Retinal pigment epithelial cell (primary cell): ENCODE measurements at regions not wholly inside any gene's neighbourhood (a gene's known extent, or its start where the extent isn't known, plus 50 kb on each side); places are given as distances from the start of the nearest gene placed in this dataset.
A peak's percentile ranks its signal among the peaks of the same experiment; 100 is the strongest.

Source experiments
- DNase-seq: peaks from one replicate; pipeline ENCODE4 v3.0.0-alpha.2; 2010; ENCODE audit warnings: low read depth
- H3K4me3 ChIP-seq: 2 replicates; pipeline ENCODE4 v1.5.1; 2011; ENCODE audit warnings: mild to moderate bottlenecking, low read length, control low read depth, moderate library complexity
- TF ChIP-seq, protein P1 (sequence below): conservative IDR thresholded peaks from 2 replicates; pipeline ENCODE4 v1.5.1; 2011; ENCODE audit warnings: low read depth, low read length, control low read depth, inconsistent platforms

DNA sequence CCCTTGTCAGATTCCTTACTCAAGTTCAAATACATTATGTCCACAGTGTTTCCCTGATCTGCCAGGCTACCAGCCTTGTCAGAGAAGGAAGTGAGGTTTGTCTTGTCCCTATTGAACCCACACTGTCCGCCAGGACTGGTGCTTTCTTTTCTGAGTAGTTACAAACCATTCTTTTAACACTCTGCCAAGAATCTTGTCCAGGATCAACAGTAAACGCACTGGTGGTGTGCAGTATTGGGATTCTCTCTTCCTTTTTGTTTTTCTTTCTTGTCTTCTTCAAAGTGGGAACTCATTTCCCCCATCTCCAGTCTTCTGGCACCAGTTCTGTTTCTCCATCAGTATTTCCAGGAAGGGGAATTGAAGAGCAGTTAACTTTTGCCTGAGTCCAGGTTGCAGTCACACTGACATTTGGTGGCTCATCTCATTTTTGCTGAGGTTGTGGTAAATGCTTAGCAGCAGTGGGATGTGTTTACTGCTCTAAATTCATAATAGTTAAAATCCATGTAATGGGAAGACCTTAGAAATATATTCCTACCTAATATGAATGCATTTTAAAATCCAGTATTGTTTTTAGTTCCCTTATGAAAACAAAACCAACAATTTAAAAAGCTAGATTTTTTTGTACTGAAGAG lies 295.3 kb downstream of the PRL start:
- no peak for DNase-seq
- TF ChIP-seq, protein P1, sequence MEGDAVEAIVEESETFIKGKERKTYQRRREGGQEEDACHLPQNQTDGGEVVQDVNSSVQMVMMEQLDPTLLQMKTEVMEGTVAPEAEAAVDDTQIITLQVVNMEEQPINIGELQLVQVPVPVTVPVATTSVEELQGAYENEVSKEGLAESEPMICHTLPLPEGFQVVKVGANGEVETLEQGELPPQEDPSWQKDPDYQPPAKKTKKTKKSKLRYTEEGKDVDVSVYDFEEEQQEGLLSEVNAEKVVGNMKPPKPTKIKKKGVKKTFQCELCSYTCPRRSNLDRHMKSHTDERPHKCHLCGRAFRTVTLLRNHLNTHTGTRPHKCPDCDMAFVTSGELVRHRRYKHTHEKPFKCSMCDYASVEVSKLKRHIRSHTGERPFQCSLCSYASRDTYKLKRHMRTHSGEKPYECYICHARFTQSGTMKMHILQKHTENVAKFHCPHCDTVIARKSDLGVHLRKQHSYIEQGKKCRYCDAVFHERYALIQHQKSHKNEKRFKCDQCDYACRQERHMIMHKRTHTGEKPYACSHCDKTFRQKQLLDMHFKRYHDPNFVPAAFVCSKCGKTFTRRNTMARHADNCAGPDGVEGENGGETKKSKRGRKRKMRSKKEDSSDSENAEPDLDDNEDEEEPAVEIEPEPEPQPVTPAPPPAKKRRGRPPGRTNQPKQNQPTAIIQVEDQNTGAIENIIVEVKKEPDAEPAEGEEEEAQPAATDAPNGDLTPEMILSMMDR, result no peak
- no peak overlapping the region for H3K4me3 ChIP-seq

DNA sequence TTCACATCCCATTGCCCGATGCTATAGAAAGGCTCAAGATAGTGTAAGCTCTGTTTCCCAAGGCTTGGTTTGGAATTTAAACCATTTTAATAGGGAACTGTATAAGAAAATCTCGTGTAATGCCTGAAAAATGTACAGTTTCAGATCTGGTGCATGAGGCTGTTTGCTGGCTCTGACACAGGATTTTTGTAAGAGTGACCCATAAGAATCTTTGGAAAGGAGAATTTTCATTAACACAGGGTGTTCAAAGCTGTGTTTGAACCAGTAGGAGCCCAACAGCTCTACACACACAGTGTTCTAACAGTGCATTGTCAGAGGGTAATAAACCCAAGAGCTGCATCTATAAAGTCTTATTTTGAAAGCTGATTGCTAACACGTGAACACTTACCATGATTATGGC lies 293.5 kb downstream of the PRL start:
- peak; percentile 74 for DNase-seq
- TF ChIP-seq, protein P1, result no peak
- H3K4me3 ChIP-seq, result no peak overlapping the region

DNA sequence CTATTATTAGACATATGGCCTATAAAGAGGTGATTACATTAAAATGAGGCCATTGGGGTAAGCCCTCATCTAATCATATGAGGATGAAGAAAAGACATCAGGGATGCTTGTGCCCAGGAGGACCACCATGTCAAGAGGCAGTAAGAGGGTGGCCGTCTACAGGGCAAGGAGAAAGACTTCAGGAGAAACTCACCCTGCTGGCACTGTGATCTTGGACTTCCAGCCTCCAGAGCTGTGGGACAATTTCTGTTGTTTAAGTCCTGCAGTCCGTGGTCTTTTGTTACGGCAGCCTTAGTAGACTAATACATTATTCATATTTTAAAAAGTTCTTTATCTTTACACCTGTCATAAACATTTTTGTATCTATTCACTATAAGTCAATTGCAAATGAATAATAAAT lies 290.0 kb downstream of the PRL start:
- TF ChIP-seq, protein P1, result no peak
- H3K4me3 ChIP-seq, result no peak overlapping the region
- no peak for DNase-seq

DNA sequence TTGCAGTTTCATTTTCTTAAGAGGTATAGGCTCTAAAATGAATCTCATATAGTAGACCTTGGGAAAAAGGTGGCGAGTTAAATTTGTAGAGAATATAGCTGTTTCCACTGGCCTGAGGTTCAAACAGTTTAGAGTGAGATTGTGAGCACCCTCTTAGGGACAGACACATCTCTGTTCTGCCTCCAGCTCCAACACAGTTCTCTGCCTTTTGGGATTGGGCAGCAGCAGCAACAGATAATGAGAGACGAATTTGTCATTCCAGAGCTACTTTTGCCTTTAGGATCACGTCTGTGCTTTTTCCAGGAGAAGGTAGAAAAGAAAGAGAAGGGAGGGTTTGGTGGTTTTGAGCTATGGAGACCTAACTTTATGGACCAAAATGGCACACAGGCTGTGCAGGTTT lies 289.4 kb downstream of the PRL start:
- no peak for DNase-seq

DNA sequence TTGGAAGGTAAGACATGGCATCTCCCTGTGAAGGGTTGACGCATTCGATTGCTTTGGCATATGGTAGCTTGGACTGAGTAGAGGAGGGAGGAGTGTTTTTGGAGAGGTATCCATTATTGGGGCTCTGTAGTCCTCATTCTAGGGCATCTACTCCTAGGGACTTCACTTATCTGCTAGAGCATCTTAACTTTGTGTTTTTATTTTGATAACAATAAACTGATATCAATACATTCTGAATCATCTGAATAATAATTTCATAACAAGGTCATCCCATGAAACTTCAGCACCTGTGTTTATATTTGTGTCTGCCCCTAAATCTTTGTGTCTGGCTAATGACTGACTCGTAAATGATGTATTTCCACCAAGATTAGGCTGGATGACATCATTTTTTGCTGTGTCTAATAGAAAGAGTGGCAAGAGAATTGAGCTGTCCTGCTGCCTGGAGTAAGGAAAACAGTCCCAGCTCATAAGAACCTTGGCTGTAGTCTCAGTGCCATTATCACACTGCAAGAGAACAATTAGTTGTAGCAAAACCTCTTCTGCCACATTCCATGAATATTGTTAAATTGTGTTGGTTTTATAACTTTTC lies 288.5 kb downstream of the PRL start:
- DNase-seq, result no peak
- H3K4me3 ChIP-seq, result no peak overlapping the region
- TF ChIP-seq, protein P1, result no peak

More for the DNA sequence above, 289.4 kb downstream of the PRL start:
- TF ChIP-seq, protein P1, result no peak
- no peak overlapping the region for H3K4me3 ChIP-seq

DNA sequence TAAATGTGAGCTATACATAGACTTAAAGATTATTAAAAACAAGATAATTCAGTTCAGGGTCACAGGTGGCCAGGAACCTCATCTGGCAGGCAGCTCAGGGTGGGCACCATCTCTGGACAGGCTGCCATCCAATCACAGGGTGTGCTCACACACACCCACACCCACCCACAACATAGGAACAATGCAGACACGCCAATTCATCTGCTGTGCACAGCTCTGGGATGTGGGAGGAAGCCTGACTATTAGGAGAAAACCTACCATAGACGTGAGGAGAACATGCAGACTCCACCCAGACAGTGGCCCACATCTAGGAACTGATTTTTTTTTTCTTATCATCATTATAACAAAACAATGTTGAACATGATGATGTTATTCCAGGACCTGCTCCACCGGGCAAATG lies 286.7 kb downstream of the PRL start:
- TF ChIP-seq, protein P1, result no peak
- H3K4me3 ChIP-seq, result no peak overlapping the region
- no peak for DNase-seq

DNA sequence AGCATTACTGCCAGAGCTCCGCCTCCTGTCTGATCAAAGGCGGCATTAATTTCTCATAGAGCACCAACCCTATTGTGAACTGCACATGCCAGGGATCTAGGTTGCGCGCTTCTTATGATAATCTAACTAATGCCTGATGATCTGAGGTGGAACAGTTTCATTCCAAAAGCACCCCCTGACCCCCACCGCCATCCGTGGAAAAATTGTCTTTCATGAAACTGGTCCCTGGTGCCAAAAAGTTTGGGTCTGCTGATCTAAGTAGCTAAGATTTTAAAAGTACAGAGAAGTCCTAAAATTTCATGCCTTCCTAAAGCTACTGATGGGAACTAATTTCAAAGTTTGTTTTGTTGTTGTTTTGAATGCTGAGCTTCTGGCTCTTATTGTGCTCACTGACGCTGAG lies 281.6 kb downstream of the PRL start:
- TF ChIP-seq, protein P1, result no peak
- no peak for DNase-seq
- peak overlapping the region; percentile 15 for H3K4me3 ChIP-seq
